Testis (tissue), 2 donors: ENCODE measurements at regions not wholly inside any gene's neighbourhood (a gene's known extent, or its start where the extent isn't known, plus 50 kb on each side); places are given as distances from the start of the nearest gene placed in this dataset.

ENCODE experiments used
- CTCF ChIP-seq, 3 experiments: fragments of 450-650 bp in 2 of 3; fragments of 200-600 bp in 1 of 3; sonication (generic) in 1 of 3; IDR thresholded peaks; one replicate each; pipeline ENCODE4 v1.5.1; 2016 to 2019; ENCODE audit warnings: antibody characterized with exemption in 3 of 3, mild to moderate bottlenecking in 2 of 3, moderate library complexity in 1 of 3
- POLR2A ChIP-seq: fragments of 450-650 bp; IDR thresholded peaks from one replicate; pipeline ENCODE4 v1.6.1; 2017; ENCODE audit warnings: antibody characterized with exemption, mild to moderate bottlenecking, moderate library complexity

GRCh38 chr12:77124767-77125166 is 59.4 kb upstream of the E2F7 start:
- TF ChIP-seq CTCF (IDR thresholded peaks at IDR 0.05) (no peak), POLR2A (no peak)
